Activated naive CD4-positive, alpha-beta T cell treated with anti-CD3 and anti-CD28 coated beads, Interleukin-2, amount 50 U/mL, for 24 hours (primary cell): ENCODE measurements at regions not wholly inside any gene's neighbourhood (a gene's known extent, or its start where the extent isn't known, plus 50 kb on each side); places are given as distances from the start of the nearest gene placed in this dataset.

ENCODE experiments used
- H3K27ac Mint-ChIP-seq: one replicate; pipeline ENCODE4 v1.8.0; 2021; ENCODE audit warnings: mild to moderate bottlenecking, mixed read lengths
- H3K27me3 Mint-ChIP-seq: one replicate; pipeline ENCODE4 v1.8.0; 2021; ENCODE audit warnings: mixed read lengths
- H3K36me3 Mint-ChIP-seq: one replicate; pipeline ENCODE4 v1.8.0; 2021; ENCODE audit warnings: mixed read lengths
- H3K4me1 Mint-ChIP-seq: one replicate; pipeline ENCODE4 v1.8.0; 2021; ENCODE audit warnings: mixed read lengths
- H3K4me3 Mint-ChIP-seq: one replicate; pipeline ENCODE4 v1.8.0; 2021; ENCODE audit warnings: mild to moderate bottlenecking, mixed read lengths
- H3K9me3 Mint-ChIP-seq: one replicate; pipeline ENCODE4 v1.8.0; 2021; ENCODE audit warnings: mixed read lengths

GRCh38 chr4:184933311-184933710 lies 85.0 kb upstream of the HELT start:
- Mint-ChIP-seq H3K9me3 (peaks cover 6% of the 10 kb centered on the region), H3K27ac (no peak overlapping the region), H3K36me3 (no peaks in the 10 kb centered on the region), H3K4me1 (no peaks in the 10 kb centered on the region), H3K27me3 (no peaks in the 10 kb centered on the region), H3K4me3 (no peak overlapping the region)

GRCh38 chr4:184934184-184934583 lies 84.1 kb upstream of the HELT start:
- Mint-ChIP-seq H3K4me3 (no peak overlapping the region), H3K4me1 (no peaks in the 10 kb centered on the region), H3K9me3 (no peaks in the 10 kb centered on the region)

GRCh38 chr4:184934961-184935360 lies 83.3 kb upstream of the HELT start:
- Mint-ChIP-seq H3K27me3 (peaks cover under 1% of the 10 kb centered on the region), H3K4me3 (no peak overlapping the region), H3K36me3 (no peaks in the 10 kb centered on the region), H3K27ac (no peak overlapping the region), H3K9me3 (no peaks in the 10 kb centered on the region), H3K4me1 (no peaks in the 10 kb centered on the region)

More at GRCh38 chr4:184934184-184934583, 84.1 kb upstream of the HELT start:
- Mint-ChIP-seq H3K36me3 (no peaks in the 10 kb centered on the region), H3K27ac (no peak overlapping the region), H3K27me3 (no peaks in the 10 kb centered on the region)

- no peaks in the 10 kb centered on the region for H3K9me3 Mint-ChIP-seq
- no peak overlapping the region for H3K4me3 Mint-ChIP-seq
- no peaks in the 10 kb centered on the region for H3K36me3 Mint-ChIP-seq
Measured at GRCh38 chr4:184936071-184936470, 82.2 kb upstream of the HELT start.

GRCh38 chr4:184937030-184937710 lies 81.1 kb upstream of the HELT start:
- Mint-ChIP-seq H3K27me3 (peaks cover 2% of the 10 kb centered on the region), H3K4me3 (no peak overlapping the region), H3K36me3 (no peaks in the 10 kb centered on the region), H3K27ac (no peak overlapping the region), H3K4me1 (no peaks in the 10 kb centered on the region), H3K9me3 (no peaks in the 10 kb centered on the region)

More at GRCh38 chr4:184936071-184936470, 82.2 kb upstream of the HELT start:
- Mint-ChIP-seq H3K4me1 (no peaks in the 10 kb centered on the region), H3K27me3 (peaks cover 2% of the 10 kb centered on the region), H3K27ac (no peak overlapping the region)

- no peaks in the 10 kb centered on the region for H3K4me1 Mint-ChIP-seq
- no peak overlapping the region for H3K4me3 Mint-ChIP-seq
- H3K27ac Mint-ChIP-seq: no peak overlapping the region
- no peaks in the 10 kb centered on the region for H3K9me3 Mint-ChIP-seq
- no peaks in the 10 kb centered on the region for H3K36me3 Mint-ChIP-seq
- peaks cover 2% of the 10 kb centered on the region for H3K27me3 Mint-ChIP-seq
Measured at GRCh38 chr4:184937745-184938144, 80.5 kb upstream of the HELT start.

GRCh38 chr4:184938871-184939270 lies 79.4 kb upstream of the HELT start:
- Mint-ChIP-seq H3K4me3 (no peak overlapping the region), H3K9me3 (no peaks in the 10 kb centered on the region), H3K36me3 (no peaks in the 10 kb centered on the region), H3K27me3 (peaks cover 2% of the 10 kb centered on the region), H3K4me1 (no peaks in the 10 kb centered on the region), H3K27ac (no peak overlapping the region)

GRCh38 chr4:184939978-184940377 lies 78.3 kb upstream of the HELT start:
- H3K27ac Mint-ChIP-seq: no peak overlapping the region
- no peak overlapping the region for H3K4me3 Mint-ChIP-seq
- peaks cover 2% of the 10 kb centered on the region for H3K27me3 Mint-ChIP-seq
- no peaks in the 10 kb centered on the region for H3K4me1 Mint-ChIP-seq
- H3K9me3 Mint-ChIP-seq: no peaks in the 10 kb centered on the region
- no peaks in the 10 kb centered on the region for H3K36me3 Mint-ChIP-seq

- no peak overlapping the region for H3K27ac Mint-ChIP-seq
- H3K9me3 Mint-ChIP-seq: no peaks in the 10 kb centered on the region
- no peaks in the 10 kb centered on the region for H3K4me1 Mint-ChIP-seq
- no peaks in the 10 kb centered on the region for H3K36me3 Mint-ChIP-seq
- H3K4me3 Mint-ChIP-seq: no peak overlapping the region
- peaks cover 2% of the 10 kb centered on the region for H3K27me3 Mint-ChIP-seq
Measured at GRCh38 chr4:184940500-184940899, 77.8 kb upstream of the HELT start.

GRCh38 chr4:184941671-184942418 lies 76.4 kb upstream of the HELT start:
- H3K9me3 Mint-ChIP-seq: no peaks in the 10 kb centered on the region
- no peak overlapping the region for H3K4me3 Mint-ChIP-seq
- H3K27ac Mint-ChIP-seq: no peak overlapping the region
- no peaks in the 10 kb centered on the region for H3K36me3 Mint-ChIP-seq
- no peaks in the 10 kb centered on the region for H3K4me1 Mint-ChIP-seq
- H3K27me3 Mint-ChIP-seq: peaks cover 2% of the 10 kb centered on the region

GRCh38 chr4:184942444-184943425 lies 75.6 kb upstream of the HELT start:
- Mint-ChIP-seq H3K36me3 (no peaks in the 10 kb centered on the region), H3K27ac (no peak overlapping the region), H3K4me1 (no peaks in the 10 kb centered on the region), H3K27me3 (peaks cover 5% of the 10 kb centered on the region), H3K9me3 (no peaks in the 10 kb centered on the region), H3K4me3 (no peak overlapping the region)

- Mint-ChIP-seq H3K4me3 (no peak overlapping the region), H3K27me3 (peaks cover 19% of the 10 kb centered on the region), H3K4me1 (no peaks in the 10 kb centered on the region), H3K9me3 (no peaks in the 10 kb centered on the region), H3K27ac (no peak overlapping the region), H3K36me3 (no peaks in the 10 kb centered on the region)
Measured at GRCh38 chr4:184949020-184949419, 69.3 kb upstream of the HELT start.

- no peak overlapping the region for H3K4me3 Mint-ChIP-seq
- no peaks in the 10 kb centered on the region for H3K9me3 Mint-ChIP-seq
- no peaks in the 10 kb centered on the region for H3K36me3 Mint-ChIP-seq
- H3K27me3 Mint-ChIP-seq: peaks cover 19% of the 10 kb centered on the region
- no peaks in the 10 kb centered on the region for H3K4me1 Mint-ChIP-seq
- H3K27ac Mint-ChIP-seq: no peak overlapping the region
Measured at GRCh38 chr4:184950117-184950830, 68.0 kb upstream of the HELT start.

- no peak overlapping the region for H3K4me3 Mint-ChIP-seq
- H3K36me3 Mint-ChIP-seq: no peaks in the 10 kb centered on the region
- H3K27ac Mint-ChIP-seq: no peak overlapping the region
- peaks cover 19% of the 10 kb centered on the region for H3K27me3 Mint-ChIP-seq
- H3K9me3 Mint-ChIP-seq: no peaks in the 10 kb centered on the region
- H3K4me1 Mint-ChIP-seq: no peaks in the 10 kb centered on the region
Measured at GRCh38 chr4:184950926-184951325, 67.4 kb upstream of the HELT start.

GRCh38 chr4:184951668-184952160 lies 66.6 kb upstream of the HELT start:
- Mint-ChIP-seq H3K9me3 (no peaks in the 10 kb centered on the region), H3K27me3 (peaks cover 19% of the 10 kb centered on the region), H3K4me1 (no peaks in the 10 kb centered on the region), H3K36me3 (no peaks in the 10 kb centered on the region), H3K27ac (no peak overlapping the region), H3K4me3 (no peak overlapping the region)
